Liver (tissue), 3 donors: ENCODE measurements at regions not wholly inside any gene's neighbourhood (a gene's known extent, or its start where the extent isn't known, plus 50 kb on each side); places are given as distances from the start of the nearest gene placed in this dataset.

Experiments used
- GABPA ChIP-seq, 2 donors: IDR thresholded peaks in 1 of 2; conservative IDR thresholded peaks in 1 of 2; 2 replicates each; pipeline ENCODE4 v1.6.1; 2016; ENCODE audit warnings: antibody characterized with exemption in 2 of 2, mild to moderate bottlenecking in 1 of 2, moderate library complexity in 1 of 2
- HNF4G ChIP-seq: IDR thresholded peaks from 2 replicates; pipeline ENCODE4 v1.6.1; 2016; ENCODE audit warnings: antibody characterized with exemption
- NR2F2 ChIP-seq: IDR thresholded peaks from 2 replicates; pipeline ENCODE4 v1.6.1; 2016; ENCODE audit warnings: antibody characterized with exemption
- RAD21 ChIP-seq, 2 donors: IDR thresholded peaks; 2 replicates each; pipeline ENCODE4 v1.6.1; 2016; ENCODE audit warnings: antibody characterized with exemption in 2 of 2, mild to moderate bottlenecking in 2 of 2
- RXRA ChIP-seq, 2 donors: IDR thresholded peaks; 2 replicates each; pipeline ENCODE4 v1.6.1; 2017 to 2018; ENCODE audit warnings: antibody characterized with exemption in 2 of 2, mild to moderate bottlenecking in 1 of 2
- SP1 ChIP-seq: IDR thresholded peaks from 2 replicates; pipeline ENCODE4 v1.6.1; 2018; ENCODE audit warnings: antibody characterized with exemption, mild to moderate bottlenecking
- TAF1 ChIP-seq: conservative IDR thresholded peaks from 2 replicates; pipeline ENCODE4 v1.6.1; 2016; ENCODE audit warnings: antibody characterized with exemption, mild to moderate bottlenecking
- YY1 ChIP-seq: IDR thresholded peaks from 2 replicates; pipeline ENCODE4 v1.6.1; 2016; ENCODE audit warnings: antibody characterized with exemption, mild to moderate bottlenecking
- TF ChIP-seq, protein P1 (sequence below): fragments of 150-350 bp; IDR thresholded peaks from 2 replicates; pipeline ENCODE4 v1.5.1; 2017; ENCODE audit warnings: improper control_type of control experiment, low read depth, low read length; ENCODE audit not compliant: missing input control
- TF ChIP-seq, protein P2 (sequence below): IDR thresholded peaks from 2 replicates; pipeline ENCODE4 v1.6.1; 2016; ENCODE audit warnings: antibody characterized with exemption
- donor health status: healthy.
- donor health status: healthy.

DNA sequence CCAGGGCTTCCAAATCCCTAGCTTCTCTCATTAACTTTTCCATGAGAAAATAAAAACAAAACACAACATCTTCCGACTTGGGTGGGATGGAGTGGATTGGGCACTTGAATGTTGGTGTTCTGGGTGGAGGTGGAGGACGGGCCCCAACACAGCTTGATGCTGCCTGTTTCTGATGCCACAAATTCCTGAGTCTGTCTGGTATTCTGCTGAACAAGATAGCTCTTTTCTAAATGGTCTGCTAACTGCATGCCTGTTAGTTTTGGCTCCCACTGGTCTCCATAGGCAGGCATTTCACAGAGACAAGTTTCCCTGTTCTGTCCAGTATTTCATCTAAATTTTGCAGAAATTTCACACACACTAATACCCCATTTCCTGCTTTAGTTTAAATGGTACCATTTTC is 160.9 kb upstream of the FZD8 start:
- TF ChIP-seq, protein P1, sequence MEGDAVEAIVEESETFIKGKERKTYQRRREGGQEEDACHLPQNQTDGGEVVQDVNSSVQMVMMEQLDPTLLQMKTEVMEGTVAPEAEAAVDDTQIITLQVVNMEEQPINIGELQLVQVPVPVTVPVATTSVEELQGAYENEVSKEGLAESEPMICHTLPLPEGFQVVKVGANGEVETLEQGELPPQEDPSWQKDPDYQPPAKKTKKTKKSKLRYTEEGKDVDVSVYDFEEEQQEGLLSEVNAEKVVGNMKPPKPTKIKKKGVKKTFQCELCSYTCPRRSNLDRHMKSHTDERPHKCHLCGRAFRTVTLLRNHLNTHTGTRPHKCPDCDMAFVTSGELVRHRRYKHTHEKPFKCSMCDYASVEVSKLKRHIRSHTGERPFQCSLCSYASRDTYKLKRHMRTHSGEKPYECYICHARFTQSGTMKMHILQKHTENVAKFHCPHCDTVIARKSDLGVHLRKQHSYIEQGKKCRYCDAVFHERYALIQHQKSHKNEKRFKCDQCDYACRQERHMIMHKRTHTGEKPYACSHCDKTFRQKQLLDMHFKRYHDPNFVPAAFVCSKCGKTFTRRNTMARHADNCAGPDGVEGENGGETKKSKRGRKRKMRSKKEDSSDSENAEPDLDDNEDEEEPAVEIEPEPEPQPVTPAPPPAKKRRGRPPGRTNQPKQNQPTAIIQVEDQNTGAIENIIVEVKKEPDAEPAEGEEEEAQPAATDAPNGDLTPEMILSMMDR = no peak
- TF ChIP-seq RAD21 (IDR thresholded peaks at IDR 0.05) (no peak), RXRA (IDR thresholded peaks at IDR 0.05) (no peak), GABPA (IDR thresholded peaks at IDR 0.05 in 1 of 2, conservative IDR thresholded peaks at IDR 0.05 in 1 of 2) (no peak), TAF1 (no peak), YY1 (no peak), SP1 (no peak), HNF4G (no peak), NR2F2 (no peak)
- TF ChIP-seq, protein P2, sequence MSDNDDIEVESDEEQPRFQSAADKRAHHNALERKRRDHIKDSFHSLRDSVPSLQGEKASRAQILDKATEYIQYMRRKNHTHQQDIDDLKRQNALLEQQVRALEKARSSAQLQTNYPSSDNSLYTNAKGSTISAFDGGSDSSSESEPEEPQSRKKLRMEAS = no peak
